HG03196 (cell line): ENCODE measurements at regions not wholly inside any gene's neighbourhood (a gene's known extent, or its start where the extent isn't known, plus 50 kb on each side); places are given as distances from the start of the nearest gene placed in this dataset.

ENCODE experiments used
- ATAC-seq: cut with Tn5 transposase; IDR thresholded peaks from one replicate; pipeline ENCODE4 v1.9.1; 2021; ENCODE audit not compliant: unreplicated experiment

- ATAC-seq: no peak
These were observed 53.6 kb upstream of the EPCAM start for GRCh38 chr2:47315475-47315874.

DNA sequence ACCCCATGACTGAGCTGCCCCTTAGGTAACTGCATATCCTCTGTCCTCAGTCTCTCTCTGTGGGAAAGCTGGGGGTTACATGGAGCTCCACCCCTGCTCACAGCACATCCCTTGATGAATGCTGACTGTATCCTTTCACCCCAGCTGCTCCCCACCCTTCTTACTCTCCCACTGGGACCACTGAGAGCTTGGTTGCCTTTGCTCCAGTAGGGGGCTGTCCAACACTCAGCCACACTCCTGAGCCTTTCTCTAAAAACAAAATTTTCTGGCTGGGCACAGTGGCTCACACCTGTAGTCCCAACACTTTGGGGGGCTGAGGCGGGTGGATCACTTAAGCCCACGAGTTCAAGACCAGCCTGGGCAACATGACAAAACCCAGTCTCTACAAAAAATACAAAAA is 55.4 kb upstream of the EPCAM start:
- no peak for ATAC-seq

GRCh38 chr2:47313141-47313691 is 55.9 kb upstream of the EPCAM start:
- ATAC-seq: no peak

DNA sequence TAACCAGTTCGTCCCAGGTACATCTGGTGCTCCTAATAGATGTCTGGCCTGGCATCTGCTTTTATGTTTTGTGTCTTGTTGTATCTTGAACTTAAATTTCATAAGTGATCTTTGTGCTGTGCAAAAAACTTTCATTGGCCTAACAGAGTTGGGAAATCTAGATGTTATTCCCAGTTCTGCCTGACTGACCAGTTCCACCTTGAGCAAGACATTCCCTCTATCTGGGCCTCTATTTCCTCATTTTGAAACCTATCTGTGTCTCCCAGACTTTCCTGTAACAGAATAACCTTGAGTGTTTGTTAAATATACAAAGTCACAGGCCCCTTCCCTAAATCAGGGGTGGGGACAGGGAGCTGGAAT is 56.6 kb upstream of the EPCAM start:
- no peak for ATAC-seq

DNA sequence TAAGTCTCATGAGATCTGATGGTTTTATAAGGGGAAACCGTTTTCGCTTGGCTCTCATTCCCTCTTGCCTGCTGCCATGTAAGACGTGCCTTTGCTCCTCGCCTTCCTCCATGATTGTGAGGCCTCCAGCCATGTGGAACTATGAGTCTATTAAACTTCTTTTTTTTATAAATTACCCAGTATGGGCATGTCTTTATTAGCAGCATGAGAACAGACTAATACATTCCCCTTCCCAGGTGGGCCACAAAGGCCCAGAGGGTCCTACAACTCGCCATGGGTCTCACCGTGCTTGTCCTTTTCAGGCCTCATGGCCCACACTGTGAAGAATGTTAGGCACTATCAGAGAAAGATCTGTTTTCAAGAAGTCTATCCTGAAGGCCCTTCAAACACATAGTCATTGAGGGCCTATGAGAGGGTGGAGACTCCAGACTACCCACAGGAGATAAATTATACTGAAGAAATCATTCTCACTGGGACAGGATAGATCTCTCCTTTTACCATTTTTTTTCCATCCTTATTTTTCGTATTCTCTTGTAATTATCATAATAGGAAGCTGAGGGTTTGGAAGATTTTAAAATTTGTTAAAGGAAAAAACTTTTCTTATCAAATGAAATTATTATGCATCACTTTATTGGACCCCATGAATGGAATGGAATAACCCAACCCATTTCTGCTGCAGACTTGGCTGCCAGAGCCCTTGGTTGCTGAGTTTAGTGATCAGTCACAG is 57.2 kb upstream of the EPCAM start:
- no peak for ATAC-seq

DNA sequence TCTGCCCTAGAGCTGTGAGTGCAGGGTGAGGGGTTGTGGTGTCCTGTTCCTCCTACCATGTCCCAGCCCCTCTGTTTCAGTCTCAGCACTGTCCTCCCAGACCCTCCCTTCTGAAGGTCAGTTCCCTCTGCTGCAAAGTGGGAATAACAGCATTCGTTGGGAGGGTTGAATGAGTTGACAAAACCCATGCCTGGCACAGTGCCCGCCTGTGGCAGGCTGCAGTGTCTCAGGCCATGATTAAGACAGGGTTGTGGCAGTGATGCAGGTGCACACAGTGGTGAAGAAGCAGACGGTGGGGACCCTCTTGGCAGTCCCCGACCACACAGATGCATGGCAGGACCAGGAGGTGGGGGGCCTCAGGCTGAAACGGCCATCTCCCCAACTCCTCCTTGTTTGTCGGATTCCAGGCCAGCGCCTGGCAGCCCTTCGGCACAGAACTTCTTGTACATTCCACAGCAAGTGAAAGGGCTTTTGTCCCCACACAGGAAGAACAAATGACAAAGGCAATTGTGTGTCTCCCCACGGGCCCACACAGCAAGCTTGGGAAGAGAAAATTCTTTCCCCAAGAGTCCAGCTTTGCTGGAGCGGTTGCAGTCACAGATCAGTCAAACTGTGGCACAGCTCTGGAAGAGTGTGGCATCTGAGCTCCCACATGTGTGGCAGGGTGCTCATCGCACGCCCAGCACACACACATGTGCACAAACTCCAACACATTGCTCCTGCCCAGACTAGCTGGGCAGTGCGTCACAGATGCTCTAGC is 58.1 kb upstream of the EPCAM start:
- ATAC-seq: peak; percentile 9

DNA sequence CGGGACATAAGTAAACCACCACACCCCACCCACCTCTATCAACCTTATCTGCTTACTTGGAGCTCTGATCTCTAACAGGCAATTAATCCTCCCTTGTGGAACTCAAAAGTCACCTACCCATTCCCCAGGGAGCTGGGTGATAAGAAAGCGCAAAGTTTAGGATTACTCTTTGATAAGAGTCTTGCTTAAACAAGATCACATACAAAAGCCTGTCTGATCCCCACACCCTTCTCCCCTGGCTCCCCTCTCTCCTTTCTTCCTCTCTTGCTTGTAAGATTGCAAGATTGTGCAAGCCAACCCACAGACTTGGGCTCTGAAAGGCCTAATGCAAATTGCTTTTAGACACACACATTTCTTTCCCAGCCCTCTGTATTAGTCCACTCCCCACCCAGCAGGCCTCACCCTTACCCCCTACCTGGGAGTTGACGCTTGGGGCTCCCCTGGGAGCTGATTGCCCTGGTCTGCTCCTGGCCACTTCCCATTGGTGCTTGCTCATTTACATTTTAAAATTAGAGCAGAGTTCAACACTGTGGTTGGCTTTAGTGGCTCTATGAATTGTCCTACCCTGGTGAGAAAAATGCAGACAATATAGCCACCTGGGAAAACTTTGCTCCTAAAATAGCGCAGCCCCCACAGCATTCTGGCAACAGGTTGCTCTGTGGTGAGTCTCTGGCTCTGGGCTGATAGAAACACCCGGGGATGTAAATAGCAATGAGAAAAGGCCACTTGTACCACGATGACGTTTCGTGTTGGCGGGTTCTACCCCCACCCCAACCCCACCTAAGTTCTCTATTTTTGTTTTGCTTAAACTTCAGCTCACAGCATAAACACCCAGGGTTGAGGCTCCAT is 58.9 kb upstream of the EPCAM start:
- ATAC-seq: peak; percentile 89

GRCh38 chr2:47309472-47309951 is 59.6 kb upstream of the EPCAM start:
- ATAC-seq: no peak

GRCh38 chr2:47307066-47307465 is 62.0 kb upstream of the EPCAM start:
- no peak for ATAC-seq

DNA sequence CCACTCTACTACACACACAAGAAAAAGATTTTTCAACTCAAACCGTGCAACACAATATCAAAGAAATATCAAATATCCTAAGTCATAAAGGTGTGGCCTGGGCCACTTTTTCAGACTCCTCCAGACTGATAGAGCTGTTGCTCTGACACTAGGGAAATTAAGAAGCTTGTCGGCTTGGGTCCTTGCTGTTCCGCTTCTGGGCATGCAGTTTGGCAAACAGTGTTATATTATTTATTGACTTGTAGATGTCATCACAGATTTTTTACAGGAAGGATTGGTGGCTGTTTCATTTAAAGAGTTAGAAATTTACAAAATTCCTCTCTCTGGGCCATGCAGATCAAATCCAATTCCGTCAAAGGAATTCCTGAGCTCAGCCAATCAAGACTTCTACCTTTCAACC is 64.5 kb upstream of the EPCAM start:
- ATAC-seq: no peak

- no peak for ATAC-seq
These were observed 65.6 kb upstream of the EPCAM start for GRCh38 chr2:47303341-47304148.

DNA sequence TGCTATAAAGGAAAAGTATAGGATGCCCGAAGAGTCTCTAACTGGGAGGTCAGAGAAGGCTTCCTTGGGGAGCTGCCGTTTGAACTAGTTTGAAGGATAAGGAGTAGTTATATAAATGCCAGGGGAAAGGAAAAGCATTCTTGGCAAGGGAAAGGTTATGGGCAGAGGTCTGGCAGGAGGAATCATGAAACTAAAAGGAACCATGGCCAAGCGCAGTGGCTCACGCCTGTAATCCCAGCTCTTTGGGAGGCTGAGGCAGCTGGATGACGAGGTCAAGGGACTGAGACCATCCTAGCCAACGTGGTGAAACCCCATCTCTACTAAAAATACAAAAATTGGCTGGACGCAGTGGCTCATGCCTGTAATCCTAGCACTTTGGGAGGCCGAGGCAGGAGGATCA is 66.8 kb upstream of the EPCAM start:
- no peak for ATAC-seq

- no peak for ATAC-seq
These were observed 67.4 kb upstream of the EPCAM start for GRCh38 chr2:47301731-47302130.

- ATAC-seq: peak; percentile 48
These were observed 67.9 kb upstream of the EPCAM start for GRCh38 chr2:47301277-47301618.

DNA sequence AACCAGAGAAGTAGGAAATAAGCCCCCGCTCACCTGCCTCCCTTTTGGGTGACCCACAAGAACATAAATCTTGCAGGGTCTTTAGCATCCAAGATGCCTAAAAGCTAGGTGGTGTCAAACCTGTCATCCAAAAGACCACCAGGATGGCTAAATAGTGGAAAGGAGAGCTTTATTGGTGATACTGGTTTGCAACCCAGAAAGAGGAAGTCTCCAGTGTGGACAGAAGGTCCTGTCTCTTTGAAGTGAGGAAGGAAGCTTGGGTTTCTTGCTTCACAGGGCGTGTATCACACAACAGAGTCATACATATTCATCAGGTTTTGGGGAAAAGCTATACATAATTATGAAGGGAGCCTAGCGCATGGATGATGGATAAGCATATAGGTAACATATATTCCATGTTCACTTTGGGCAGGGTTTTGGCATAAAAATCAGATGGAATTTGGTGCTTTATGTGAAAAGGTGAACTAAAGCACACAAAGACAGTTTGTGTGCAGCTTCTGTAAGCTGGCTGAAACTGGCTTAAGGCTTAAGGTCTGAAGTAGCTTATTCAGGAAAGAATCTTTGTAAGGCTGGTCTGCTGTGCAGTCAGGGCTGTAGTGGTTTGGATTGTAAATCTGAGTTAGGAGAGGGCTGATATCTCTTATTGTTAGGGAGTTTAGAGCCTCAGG is 68.4 kb upstream of the EPCAM start:
- peak; percentile 51 for ATAC-seq

DNA sequence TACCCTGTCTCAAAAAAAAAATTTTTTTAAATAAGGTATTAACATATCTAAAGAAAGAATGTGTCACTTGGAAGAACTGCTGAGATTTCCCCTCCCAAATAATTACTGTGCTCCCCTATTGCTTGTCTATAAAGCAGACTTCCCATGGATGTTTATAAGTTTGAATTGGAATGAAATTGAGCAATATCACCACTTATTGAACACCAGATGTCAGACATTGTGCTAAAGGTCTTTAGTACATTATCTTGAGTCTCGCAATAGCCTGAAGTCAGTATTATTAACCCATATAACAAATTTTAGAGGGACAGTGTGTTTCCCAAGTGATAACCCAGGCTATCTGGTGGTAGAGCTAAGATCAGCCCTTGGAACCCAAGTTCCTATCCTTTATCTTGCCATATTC is 69.0 kb upstream of the EPCAM start:
- no peak for ATAC-seq

- ATAC-seq: no peak
These were observed 69.6 kb upstream of the EPCAM start for GRCh38 chr2:47299555-47299954.

GRCh38 chr2:47298771-47299170 is 70.3 kb upstream of the EPCAM start:
- no peak for ATAC-seq

GRCh38 chr2:47297767-47298425 is 71.2 kb upstream of the EPCAM start:
- no peak for ATAC-seq
